Activated T-helper 1 cell treated with anti-CD3 and anti-CD28 coated beads, Interleukin-12 subunit alpha, Interleukin-12 subunit beta, Interleukin-2, Interleukin-4 antibody, amounts not matched to agents 30 ng/mL and 10 ng/mL and 1 ng/mL, durations not matched to agents 14 hours and 24 hours and 36 hours (primary cell): ENCODE measurements at regions not wholly inside any gene's neighbourhood (a gene's known extent, or its start where the extent isn't known, plus 50 kb on each side); places are given as distances from the start of the nearest gene placed in this dataset.

Experiments
- DNase-seq: peaks from one replicate; pipeline ENCODE4 v3.0.0; 2021; ENCODE audit warnings: low spot score
- H3K27ac Mint-ChIP-seq: one replicate; pipeline ENCODE4 v1.8.0; 2021; ENCODE audit warnings: mild to moderate bottlenecking, mixed read lengths
- H3K27me3 Mint-ChIP-seq: one replicate; pipeline ENCODE4 v1.8.0; 2022; ENCODE audit warnings: mild to moderate bottlenecking, moderate library complexity, mixed read lengths; ENCODE audit not compliant: insufficient read depth
- H3K36me3 Mint-ChIP-seq: one replicate; pipeline ENCODE4 v1.8.0; 2021; ENCODE audit warnings: low read depth, mixed read lengths
- H3K4me1 Mint-ChIP-seq: one replicate; pipeline ENCODE4 v1.8.0; 2021; ENCODE audit warnings: low read depth, mixed read lengths
- H3K4me3 Mint-ChIP-seq: one replicate; pipeline ENCODE4 v1.8.0; 2021; ENCODE audit warnings: mild to moderate bottlenecking, moderate library complexity, mixed read lengths
- H3K9me3 Mint-ChIP-seq: one replicate; pipeline ENCODE4 v1.8.0; 2021; ENCODE audit warnings: mixed read lengths
- intact Hi-C: fragments of 100-400 bp; cut with micrococcal nuclease; formaldehyde crosslinking; loops from one replicate; pipeline ENCODE4 v1.15.1; 2024

DNA sequence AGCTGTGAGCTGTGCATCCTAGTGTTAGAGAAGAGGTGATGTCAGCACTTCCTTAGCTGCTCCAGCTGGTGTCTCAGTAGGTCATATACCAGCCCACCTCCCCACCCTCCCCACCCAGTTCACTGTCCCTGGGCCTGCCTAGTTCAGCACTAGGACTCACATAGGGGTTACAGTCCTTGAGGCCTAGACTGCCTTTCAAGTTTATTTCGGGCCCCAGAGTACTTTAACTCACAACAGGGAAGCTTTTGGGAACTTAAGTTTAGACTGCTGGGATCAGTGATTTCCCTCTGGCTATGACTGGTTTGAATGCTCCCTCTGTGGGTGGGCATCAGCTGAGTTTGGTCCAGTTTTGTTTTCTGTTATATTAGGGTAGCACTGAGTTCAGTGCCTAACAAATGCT is 139.2 kb upstream of the MMS22L start:
- Mint-ChIP-seq H3K27ac (no peak overlapping the region), H3K36me3 (no peaks in the 10 kb centered on the region), H3K9me3 (no peaks in the 10 kb centered on the region), H3K27me3 (peaks cover 4% of the 10 kb centered on the region), H3K4me1 (no peaks in the 10 kb centered on the region), H3K4me3 (no peak overlapping the region)
- intact Hi-C loops = no loop called here
- DNase-seq = no peak

DNA sequence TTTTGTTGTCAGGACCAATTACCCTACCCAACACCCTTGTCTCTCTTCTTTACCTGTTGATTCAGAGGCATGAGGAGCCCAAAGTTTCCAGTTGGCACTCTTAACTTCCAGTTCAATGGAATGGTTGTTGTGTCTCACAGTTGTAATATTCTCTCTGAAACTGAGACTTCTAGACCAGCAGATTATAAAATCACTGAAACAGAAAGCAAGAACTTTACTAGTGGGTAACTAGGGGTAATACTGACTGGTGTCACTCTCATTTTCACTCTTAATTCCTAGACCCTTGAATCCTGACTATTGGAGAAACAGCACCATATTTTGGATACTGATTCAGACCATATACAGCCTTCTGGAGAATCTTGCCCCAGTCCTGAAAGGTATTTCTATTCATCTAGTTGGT is 140.2 kb upstream of the MMS22L start:
- intact Hi-C loops = no loop called here

DNA sequence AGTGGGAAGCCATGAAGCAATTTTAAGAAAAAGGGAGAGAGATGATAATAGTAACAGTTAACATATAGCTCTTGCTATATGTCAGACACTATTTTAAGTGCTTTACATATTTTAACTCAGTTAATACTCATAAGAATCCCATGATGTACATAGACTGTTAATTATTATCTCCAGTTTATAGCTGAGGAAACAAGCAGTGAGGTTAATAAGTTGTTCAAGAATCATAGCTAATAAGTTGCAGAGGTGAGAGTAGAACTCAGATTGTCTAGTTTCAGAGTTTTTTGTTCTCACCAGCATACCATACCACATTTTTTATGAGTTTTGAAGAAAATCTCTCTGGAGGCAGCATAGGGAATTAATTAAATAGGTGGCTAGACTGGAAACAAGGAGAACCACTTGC is 144.6 kb upstream of the MMS22L start:
- Mint-ChIP-seq H3K36me3 (no peaks in the 10 kb centered on the region), H3K4me3 (no peak overlapping the region), H3K4me1 (no peaks in the 10 kb centered on the region), H3K27me3 (peaks cover 5% of the 10 kb centered on the region), H3K9me3 (no peaks in the 10 kb centered on the region), H3K27ac (no peak overlapping the region)
- DNase-seq = no peak
- intact Hi-C loops = no loop called here

More for the DNA sequence above, 140.2 kb upstream of the MMS22L start:
- H3K27me3 Mint-ChIP-seq = peaks cover 4% of the 10 kb centered on the region
- no peaks in the 10 kb centered on the region for H3K9me3 Mint-ChIP-seq
- H3K27ac Mint-ChIP-seq = no peak overlapping the region
- no peak for DNase-seq
- no peak overlapping the region for H3K4me3 Mint-ChIP-seq
- H3K4me1 Mint-ChIP-seq = no peaks in the 10 kb centered on the region
- no peaks in the 10 kb centered on the region for H3K36me3 Mint-ChIP-seq

DNA sequence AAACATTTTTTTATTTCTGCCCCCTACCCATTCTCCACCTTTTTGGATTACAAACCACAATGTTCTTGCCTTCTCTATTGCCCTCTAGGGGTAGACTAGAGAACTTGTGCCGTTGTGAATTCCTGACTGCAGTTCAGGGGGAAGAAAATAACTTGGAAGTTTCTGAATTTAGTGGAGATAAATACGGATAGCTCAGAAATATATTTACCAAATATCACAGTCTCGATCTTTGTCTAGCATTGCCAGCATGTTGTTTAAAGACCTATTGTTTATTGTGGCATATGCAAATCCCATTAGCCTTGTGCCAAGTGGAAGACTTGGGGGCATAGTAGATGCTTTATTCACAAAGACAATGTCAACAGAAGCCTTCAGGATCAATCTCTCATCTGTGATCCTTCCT is 154.1 kb upstream of the MMS22L start:
- H3K4me1 Mint-ChIP-seq = no peaks in the 10 kb centered on the region
- no peak overlapping the region for H3K27ac Mint-ChIP-seq
- H3K36me3 Mint-ChIP-seq = no peaks in the 10 kb centered on the region
- no peaks in the 10 kb centered on the region for H3K27me3 Mint-ChIP-seq
- H3K4me3 Mint-ChIP-seq = no peak overlapping the region
- intact Hi-C loops = no loop called here
- no peaks in the 10 kb centered on the region for H3K9me3 Mint-ChIP-seq
- no peak for DNase-seq

DNA sequence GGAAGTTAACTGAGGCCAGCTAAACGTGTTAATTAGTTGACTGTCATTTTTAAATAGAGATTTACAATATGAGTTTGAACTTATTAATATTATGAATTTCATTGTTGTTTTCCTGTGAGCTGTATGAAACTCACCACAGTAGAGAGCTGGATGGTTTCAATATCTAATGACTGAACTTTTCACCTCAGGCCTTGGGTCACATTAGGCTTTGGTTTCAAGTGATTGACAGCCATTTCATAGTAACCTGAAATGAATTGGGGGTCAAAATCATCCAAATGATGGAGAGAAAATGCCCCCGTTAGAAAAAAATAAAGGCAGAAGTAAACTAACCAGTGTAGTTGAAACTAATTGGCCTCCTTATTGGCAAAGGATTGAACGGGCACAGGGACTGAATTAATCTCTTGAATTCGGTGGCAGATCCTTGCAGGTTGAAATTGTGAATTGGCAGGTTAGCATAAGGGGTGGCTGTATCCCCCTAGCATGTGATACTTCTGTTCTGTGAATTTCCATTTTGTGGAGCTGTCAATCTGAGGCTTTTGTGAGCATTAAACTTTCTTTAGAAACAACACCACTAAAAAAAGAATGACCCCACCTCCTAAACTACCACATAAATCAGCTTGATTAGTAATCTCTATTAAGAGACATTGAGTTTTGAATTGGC is 155.1 kb upstream of the MMS22L start:
- Mint-ChIP-seq H3K27me3 (no peaks in the 10 kb centered on the region), H3K36me3 (no peaks in the 10 kb centered on the region), H3K4me1 (no peaks in the 10 kb centered on the region), H3K9me3 (no peaks in the 10 kb centered on the region), H3K27ac (no peak overlapping the region), H3K4me3 (no peak overlapping the region)
- DNase-seq = no peak
- intact Hi-C loops = no loop called here

DNA sequence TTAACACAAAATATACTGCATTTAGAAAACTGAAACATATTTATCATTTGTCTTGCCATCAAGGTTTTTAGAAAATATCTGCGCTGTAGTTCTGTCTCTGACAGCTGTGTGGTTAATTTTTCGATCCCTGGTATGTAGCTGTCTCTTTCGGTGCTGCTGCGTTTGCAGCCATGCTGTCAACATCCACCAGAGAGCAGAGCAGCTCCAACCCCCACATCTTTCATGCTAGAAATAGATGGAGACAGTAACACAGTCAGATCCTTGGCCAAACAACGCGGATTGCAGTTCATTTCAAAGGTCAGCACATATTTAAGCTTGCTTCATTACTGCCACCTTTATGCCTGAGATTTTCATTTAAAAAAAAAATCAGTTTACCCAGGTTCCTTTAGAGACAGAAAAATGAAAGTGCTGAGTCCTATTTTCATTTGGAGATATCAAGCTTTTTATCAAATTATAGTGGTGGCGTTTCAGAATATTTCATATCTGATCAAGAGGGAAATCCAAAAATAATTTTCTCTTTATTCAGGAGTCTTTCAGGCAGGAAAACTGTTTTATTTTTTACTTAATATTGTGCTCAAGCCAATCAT is 157.7 kb upstream of the MMS22L start:
- intact Hi-C loops = no loop called here
- no peak for DNase-seq
- no peaks in the 10 kb centered on the region for H3K36me3 Mint-ChIP-seq
- no peaks in the 10 kb centered on the region for H3K9me3 Mint-ChIP-seq
- no peaks in the 10 kb centered on the region for H3K4me1 Mint-ChIP-seq
- H3K4me3 Mint-ChIP-seq = no peak overlapping the region
- H3K27me3 Mint-ChIP-seq = no peaks in the 10 kb centered on the region
- no peak overlapping the region for H3K27ac Mint-ChIP-seq

DNA sequence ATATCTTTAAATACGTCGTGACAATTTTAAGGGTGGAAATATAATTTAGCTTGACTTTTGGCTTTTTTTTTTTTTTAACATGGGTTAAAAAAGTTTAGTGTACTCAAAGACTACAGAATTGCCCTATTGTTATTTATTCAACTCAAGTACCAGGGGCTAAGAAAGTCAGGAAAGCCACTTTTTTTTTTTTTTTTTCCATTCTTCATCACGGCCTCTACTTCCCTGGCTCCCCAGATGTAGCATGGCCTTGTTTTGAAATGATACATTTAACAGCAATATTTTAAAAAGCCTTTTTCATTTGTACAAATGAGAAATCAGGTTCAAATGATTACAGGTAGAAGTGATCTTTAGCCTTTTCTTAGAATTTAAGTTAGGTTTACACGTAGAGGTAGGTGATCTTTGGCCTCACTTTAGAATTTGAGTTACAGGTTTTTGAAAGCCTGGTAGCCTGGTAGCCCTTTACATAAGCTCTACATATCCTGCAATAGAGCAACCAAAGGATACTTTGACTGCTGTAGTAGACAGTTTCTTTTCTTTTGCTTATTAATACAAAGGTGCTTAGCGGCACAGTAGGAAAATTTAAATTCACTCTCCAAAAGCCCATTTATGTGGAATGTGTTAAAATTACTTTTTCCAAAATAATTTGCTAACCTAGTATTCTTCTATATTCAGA is 160.5 kb upstream of the MMS22L start:
- no peaks in the 10 kb centered on the region for H3K4me1 Mint-ChIP-seq

DNA sequence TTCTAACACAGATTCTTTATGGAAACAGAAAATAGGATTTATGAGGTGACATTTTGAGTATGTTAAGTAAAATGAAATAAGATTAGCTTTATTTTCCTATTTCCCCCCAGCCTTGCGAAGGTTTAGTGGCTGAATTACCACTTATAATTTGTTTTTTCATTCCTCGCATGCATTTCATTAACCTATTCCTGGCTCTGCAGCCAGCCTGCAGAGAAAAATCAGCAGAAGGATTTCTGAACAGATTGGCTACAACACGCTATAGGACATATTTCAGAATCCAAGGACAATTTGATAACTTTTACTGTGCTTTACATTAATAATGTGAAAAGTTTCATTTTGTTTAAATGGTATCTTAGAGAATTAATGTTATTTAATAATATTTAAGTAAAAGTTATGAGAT is 162.4 kb upstream of the MMS22L start:
- Mint-ChIP-seq H3K9me3 (no peaks in the 10 kb centered on the region), H3K27ac (no peak overlapping the region), H3K36me3 (no peaks in the 10 kb centered on the region), H3K4me3 (no peak overlapping the region), H3K4me1 (no peaks in the 10 kb centered on the region), H3K27me3 (no peaks in the 10 kb centered on the region)
- intact Hi-C loops = no loop called here
- DNase-seq = no peak

More for the DNA sequence above, 160.5 kb upstream of the MMS22L start:
- intact Hi-C loops = no loop called here
- H3K27me3 Mint-ChIP-seq = no peaks in the 10 kb centered on the region
- no peak overlapping the region for H3K4me3 Mint-ChIP-seq
- H3K9me3 Mint-ChIP-seq = no peaks in the 10 kb centered on the region
- no peak for DNase-seq
- no peaks in the 10 kb centered on the region for H3K36me3 Mint-ChIP-seq
- no peak overlapping the region for H3K27ac Mint-ChIP-seq

DNA sequence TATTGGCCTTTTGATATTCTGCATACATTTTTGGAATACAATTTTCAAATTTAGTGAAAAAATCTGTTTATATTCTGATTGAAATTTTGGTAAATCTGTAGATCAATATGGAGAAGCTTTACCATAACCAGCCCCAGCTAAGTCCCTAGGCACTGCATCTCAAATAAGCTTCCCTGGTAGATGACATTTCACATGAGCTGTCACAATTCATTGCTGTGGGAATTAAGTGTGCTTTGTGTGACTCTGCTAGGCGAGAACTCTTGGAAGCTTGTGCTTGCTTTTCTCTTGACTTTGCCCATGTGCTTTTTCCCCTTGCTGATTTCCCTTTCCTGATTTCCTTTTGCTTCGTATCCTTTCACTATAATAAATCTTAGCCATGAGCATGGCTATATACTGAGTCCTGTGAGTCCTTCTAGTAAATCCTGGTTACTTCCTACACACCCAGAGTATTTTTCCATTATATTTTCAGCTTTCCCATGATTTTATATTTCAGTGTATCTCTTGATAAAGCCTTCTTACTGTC is 166.5 kb upstream of the MMS22L start:
- Mint-ChIP-seq H3K27me3 (peaks cover 1% of the 10 kb centered on the region), H3K27ac (no peak overlapping the region), H3K36me3 (no peaks in the 10 kb centered on the region), H3K9me3 (no peaks in the 10 kb centered on the region), H3K4me1 (no peaks in the 10 kb centered on the region), H3K4me3 (no peak overlapping the region)
- intact Hi-C loops = no loop called here
- DNase-seq = no peak

DNA sequence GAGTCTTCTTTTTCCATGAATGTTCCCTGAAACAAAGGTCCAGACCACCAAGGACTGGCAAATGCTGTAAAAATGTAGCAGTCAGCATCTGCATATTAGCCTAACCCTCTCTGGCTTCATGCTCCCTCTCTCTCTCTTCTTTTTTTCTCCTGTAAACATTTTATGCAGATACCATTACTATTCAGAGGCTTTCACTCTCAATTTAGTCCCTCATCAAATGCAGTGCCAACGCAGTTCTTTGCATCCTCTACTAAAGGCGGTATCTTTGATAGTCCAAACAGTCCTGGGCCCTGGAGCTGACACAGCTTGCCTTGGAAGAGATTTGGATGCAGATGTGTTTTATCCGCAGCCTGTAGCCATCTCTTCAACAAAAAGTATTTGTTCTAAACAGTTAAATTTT is 167.1 kb upstream of the MMS22L start:
- H3K4me3 Mint-ChIP-seq = no peak overlapping the region
- no peaks in the 10 kb centered on the region for H3K9me3 Mint-ChIP-seq
- intact Hi-C loops = no loop called here
- H3K4me1 Mint-ChIP-seq = no peaks in the 10 kb centered on the region
- no peak for DNase-seq
- peaks cover 1% of the 10 kb centered on the region for H3K27me3 Mint-ChIP-seq
- no peaks in the 10 kb centered on the region for H3K36me3 Mint-ChIP-seq
- no peak overlapping the region for H3K27ac Mint-ChIP-seq

DNA sequence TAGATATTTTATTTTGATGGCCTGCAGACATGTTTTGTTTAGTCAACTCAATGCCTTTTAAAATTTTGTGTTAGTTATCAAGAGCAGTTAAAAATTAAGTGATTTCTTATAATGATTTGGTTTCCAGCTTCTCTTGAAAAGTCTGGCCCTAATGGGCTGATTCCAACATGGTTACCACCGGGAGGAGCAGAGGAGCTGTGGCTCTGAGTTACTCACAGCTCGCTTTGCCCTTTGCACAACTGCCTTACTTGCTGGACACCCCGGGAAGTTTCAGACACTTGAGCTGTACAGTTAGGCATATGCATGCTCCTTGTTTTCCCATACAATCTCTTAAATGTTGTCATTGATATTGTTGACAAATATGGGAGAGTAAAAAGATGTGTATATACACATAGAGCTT is 173.1 kb upstream of the MMS22L start:
- no peaks in the 10 kb centered on the region for H3K36me3 Mint-ChIP-seq
- intact Hi-C loops = no loop called here
- no peak overlapping the region for H3K27ac Mint-ChIP-seq
- no peaks in the 10 kb centered on the region for H3K4me1 Mint-ChIP-seq
- DNase-seq = no peak
- no peak overlapping the region for H3K4me3 Mint-ChIP-seq
- H3K27me3 Mint-ChIP-seq = peaks cover 1% of the 10 kb centered on the region
- H3K9me3 Mint-ChIP-seq = no peaks in the 10 kb centered on the region

DNA sequence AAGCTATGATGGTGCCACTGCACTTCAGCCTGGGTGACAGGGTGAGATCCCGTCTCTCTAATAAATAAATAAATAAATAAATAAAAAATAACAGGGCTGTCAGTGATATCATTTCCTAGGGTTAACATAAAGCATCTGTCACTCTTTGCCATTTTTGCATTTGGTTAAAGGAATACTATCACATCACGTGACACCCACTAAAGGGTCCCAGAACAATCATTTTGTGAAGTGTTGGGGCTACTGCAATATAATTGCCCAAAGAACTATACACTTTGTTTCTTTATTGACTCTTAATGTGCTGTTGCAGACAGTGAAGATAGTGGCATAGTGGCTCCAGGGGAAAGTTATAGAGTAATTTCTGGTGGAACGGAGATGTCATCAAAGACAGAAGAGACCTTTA is 176.5 kb upstream of the MMS22L start:
- H3K27me3 Mint-ChIP-seq = peaks cover 6% of the 10 kb centered on the region
- intact Hi-C loops = no loop called here
- H3K36me3 Mint-ChIP-seq = no peaks in the 10 kb centered on the region
- H3K4me3 Mint-ChIP-seq = no peak overlapping the region
- H3K4me1 Mint-ChIP-seq = no peaks in the 10 kb centered on the region
- H3K27ac Mint-ChIP-seq = no peak overlapping the region
- DNase-seq = no peak
- H3K9me3 Mint-ChIP-seq = no peaks in the 10 kb centered on the region

DNA sequence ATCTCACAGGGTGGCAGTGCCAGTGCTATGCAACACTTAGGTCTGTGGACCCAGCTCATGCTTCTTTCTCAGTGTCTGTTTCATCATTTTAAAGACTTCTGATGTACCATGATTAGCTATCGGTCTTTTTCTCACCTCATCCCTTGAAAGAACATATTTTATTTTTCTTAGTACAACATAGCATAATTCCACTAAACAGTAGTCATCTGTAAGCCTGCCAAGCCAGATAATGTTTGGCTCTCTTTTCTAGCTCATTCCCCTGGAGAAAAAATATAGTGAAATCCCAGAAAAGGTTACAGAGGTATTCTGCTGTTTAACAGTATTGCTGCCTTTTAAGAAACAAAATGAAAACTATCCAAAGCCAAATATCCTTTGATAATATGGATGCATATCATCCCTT is 177.0 kb upstream of the MMS22L start:
- no peaks in the 10 kb centered on the region for H3K36me3 Mint-ChIP-seq

More for the DNA sequence above, 177.0 kb upstream of the MMS22L start:
- no peak overlapping the region for H3K4me3 Mint-ChIP-seq
- H3K9me3 Mint-ChIP-seq = no peaks in the 10 kb centered on the region
- peaks cover 6% of the 10 kb centered on the region for H3K27me3 Mint-ChIP-seq
- intact Hi-C loops = no loop called here
- H3K27ac Mint-ChIP-seq = no peak overlapping the region
- no peaks in the 10 kb centered on the region for H3K4me1 Mint-ChIP-seq
- DNase-seq = no peak
